Epithelial cell of esophagus (primary cell): ENCODE measurements at regions not wholly inside any gene's neighbourhood (a gene's known extent, or its start where the extent isn't known, plus 50 kb on each side); places are given as distances from the start of the nearest gene placed in this dataset.
A peak's percentile ranks its signal among the peaks of the same experiment; 100 is the strongest.

Experiments used
- DNase-seq: peaks from one replicate; pipeline ENCODE4 v3.0.0; 2010; ENCODE audit warnings: low read depth
- H3K4me3 ChIP-seq: 2 replicates; pipeline ENCODE4 v1.5.1; 2011; ENCODE audit warnings: mild to moderate bottlenecking, low read length, control low read depth
- CTCF ChIP-seq: IDR thresholded peaks from 2 replicates; pipeline ENCODE4 v1.5.1; 2011; ENCODE audit warnings: low read depth, mild to moderate bottlenecking, low read length, control low read depth, inconsistent platforms; ENCODE audit not compliant: insufficient read depth; ENCODE audit errors: missing control alignments

DNA sequence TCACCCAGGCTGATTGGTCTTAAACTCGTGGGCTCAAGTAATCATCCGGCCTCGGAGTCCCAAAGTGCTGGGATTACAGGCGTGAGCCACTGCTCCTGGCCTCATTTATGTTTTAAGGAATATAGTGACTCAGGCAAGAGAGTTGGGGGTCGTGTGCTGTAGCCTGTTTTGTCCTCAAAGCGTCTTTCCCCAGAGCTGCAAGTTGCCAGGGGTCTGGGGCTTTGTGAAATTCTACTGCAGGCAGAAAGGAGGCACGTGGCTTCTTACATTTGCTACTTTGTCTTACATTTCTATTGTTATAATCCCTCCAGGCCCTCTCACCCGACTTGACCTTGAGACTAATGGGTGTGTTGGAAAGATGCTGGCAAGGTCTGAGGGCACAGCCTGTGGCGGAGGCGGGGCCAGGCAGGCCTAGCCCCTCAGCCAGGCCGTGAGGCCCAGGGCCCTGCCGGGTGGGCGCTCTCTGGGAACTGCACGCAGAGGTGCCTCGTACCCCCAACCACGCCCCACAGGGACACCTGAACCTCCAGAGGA lies 85.8 kb upstream of the NDUFV2 start:
- TF ChIP-seq CTCF = no peak
- H3K4me3 ChIP-seq = no peak overlapping the region
- no peak for DNase-seq

- peak; percentile 96 for DNase-seq
- H3K4me3 ChIP-seq = peak overlapping the region; percentile 11
- peak; percentile 17 for TF ChIP-seq CTCF
These were observed 85.2 kb upstream of the NDUFV2 start for GRCh38 chr18:9017167-9017904.

DNA sequence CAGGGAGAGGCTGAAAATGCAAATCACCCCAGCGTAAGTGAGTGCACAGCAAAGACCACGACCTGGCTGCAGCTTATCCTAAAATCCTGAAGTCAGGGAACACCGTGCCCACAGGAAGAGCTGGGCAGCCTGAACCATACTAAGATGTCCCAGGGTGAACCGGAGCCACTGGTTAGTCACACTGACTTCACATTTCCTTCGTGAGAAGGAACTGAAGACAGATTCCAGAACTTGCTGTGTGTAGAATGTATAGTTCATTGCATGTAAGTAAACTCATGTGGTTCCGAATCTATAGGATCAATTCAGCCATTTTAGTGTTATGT lies 84.6 kb upstream of the NDUFV2 start:
- H3K4me3 ChIP-seq = no peak overlapping the region
- TF ChIP-seq CTCF = no peak
- DNase-seq = peak; percentile 81

DNA sequence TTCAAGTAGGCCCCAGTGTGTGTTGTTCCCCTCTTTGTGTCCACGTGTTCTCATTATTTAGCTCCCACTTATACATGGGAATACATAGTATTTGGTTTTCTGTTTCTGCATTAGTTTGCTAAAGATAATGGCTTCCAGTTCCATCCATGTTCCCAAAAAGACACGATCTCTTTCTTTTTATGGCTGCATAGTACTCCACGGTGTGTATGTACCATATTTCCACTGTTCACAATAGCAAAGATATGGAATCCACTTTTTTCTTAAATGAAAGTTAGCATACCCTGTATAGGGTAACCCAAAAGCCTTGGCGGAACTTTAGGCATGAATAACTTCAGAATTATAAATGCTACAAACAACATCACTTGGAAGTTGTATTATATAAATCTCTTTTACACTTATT lies 83.4 kb upstream of the NDUFV2 start:
- no peak for DNase-seq
- H3K4me3 ChIP-seq = no peak overlapping the region
- TF ChIP-seq CTCF = no peak

GRCh38 chr18:9020221-9020620 lies 82.3 kb upstream of the NDUFV2 start:
- DNase-seq = peak; percentile 25
- no peak overlapping the region for H3K4me3 ChIP-seq
- TF ChIP-seq CTCF = no peak

DNA sequence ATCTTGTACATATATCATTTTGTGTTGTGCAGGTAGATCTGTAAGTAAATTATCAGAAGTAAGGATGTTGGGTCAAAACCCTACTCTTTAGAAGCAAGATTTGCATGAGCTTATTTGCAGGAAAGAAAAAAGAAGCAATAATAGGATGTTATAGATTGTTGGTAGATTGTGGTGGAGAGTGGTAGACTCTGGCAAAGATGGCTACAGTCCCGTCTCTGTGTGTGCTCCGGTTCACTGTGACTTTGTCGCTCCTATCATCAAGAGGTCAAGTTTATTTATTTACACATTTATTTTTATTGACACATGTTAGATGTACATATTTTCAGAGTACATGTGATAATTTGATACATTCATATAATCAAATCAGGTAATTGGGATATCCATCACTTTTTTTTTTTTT lies 81.0 kb upstream of the NDUFV2 start:
- H3K4me3 ChIP-seq = no peak overlapping the region
- TF ChIP-seq CTCF = no peak
- no peak for DNase-seq
